ENCODE measurements at regions not wholly inside any gene's neighbourhood (a gene's known extent, or its start where the extent isn't known, plus 50 kb on each side); places are given as distances from the start of the nearest gene placed in this dataset.

DNA sequence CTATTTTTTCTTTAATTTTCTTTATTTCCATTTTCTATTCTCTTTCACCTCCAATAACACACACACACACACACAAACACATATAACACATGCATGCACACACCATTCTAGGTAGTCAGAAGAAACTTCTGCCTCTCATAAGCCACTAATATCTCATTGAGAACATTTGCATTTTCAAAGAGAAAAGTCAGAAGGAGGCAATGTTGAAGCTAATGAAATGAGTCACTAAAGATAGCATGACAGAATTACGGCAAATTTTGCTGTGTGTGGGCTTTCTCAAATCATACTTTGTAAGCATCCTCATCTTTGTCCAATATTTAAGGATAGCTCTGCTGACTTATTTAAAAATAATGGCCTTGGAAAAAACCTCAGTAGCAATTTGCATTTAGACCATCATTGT is 291.3 kb downstream of the GUCY2F start:
- TF ChIP-seq POLR2A (IDR thresholded peaks at IDR 0.05; ENCODE audit: extremely low read depth, insufficient read length) (no peak), MYC (IDR thresholded peaks at IDR 0.05; ENCODE audit: low read depth, low read length) (no peak)
- TF ChIP-seq, protein P1, sequence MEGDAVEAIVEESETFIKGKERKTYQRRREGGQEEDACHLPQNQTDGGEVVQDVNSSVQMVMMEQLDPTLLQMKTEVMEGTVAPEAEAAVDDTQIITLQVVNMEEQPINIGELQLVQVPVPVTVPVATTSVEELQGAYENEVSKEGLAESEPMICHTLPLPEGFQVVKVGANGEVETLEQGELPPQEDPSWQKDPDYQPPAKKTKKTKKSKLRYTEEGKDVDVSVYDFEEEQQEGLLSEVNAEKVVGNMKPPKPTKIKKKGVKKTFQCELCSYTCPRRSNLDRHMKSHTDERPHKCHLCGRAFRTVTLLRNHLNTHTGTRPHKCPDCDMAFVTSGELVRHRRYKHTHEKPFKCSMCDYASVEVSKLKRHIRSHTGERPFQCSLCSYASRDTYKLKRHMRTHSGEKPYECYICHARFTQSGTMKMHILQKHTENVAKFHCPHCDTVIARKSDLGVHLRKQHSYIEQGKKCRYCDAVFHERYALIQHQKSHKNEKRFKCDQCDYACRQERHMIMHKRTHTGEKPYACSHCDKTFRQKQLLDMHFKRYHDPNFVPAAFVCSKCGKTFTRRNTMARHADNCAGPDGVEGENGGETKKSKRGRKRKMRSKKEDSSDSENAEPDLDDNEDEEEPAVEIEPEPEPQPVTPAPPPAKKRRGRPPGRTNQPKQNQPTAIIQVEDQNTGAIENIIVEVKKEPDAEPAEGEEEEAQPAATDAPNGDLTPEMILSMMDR (IDR thresholded peaks at IDR 0.05; ENCODE audit: low read depth, low read length): no peak
- TF ChIP-seq, protein P2, sequence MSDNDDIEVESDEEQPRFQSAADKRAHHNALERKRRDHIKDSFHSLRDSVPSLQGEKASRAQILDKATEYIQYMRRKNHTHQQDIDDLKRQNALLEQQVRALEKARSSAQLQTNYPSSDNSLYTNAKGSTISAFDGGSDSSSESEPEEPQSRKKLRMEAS (IDR thresholded peaks at IDR 0.05; ENCODE audit: low read depth, low read length): no peak
- H3K4me3 ChIP-seq (ENCODE audit: low read depth, low read length): no peak overlapping the region
- no peak for DNase-seq (ENCODE audit: low read depth)

DNA sequence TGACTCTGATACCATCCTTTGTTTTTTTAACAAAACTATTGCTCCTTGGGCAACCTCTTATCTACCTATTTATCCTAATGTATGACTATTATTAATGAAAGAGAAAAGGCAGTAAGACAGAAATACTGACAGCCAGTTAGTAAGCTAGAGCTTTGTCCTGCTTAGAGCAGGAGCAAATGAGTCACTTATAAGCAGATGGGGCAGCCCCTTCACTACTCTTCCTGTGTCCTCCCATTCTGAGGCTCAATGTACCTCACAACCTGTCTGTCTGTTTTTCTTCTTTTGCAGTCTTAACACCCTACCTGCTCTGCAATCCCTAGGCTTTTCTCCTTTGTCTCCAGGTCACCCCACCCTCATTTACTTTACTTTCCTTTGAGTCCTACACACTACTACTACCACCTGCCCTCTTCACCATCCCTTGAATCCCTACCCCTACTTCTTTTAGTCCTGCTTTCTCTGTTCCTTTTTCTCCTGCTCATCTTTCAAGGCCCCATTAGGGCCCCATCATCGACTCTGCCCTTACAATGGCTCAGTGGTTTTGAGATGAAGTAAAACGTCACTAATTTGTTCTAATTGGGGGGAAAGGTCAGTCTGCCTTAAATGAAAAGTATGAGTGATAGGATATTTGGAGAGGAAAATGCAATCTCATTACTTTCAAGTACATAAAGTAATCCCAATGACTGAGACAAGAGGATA is 294.3 kb downstream of the GUCY2F start:
- DNase-seq (ENCODE audit: low read depth): no peak
- TF ChIP-seq POLR2A (IDR thresholded peaks at IDR 0.05; ENCODE audit: extremely low read depth, insufficient read length) (no peak), MYC (IDR thresholded peaks at IDR 0.05; ENCODE audit: low read depth, low read length) (no peak)
- TF ChIP-seq, protein P2 (IDR thresholded peaks at IDR 0.05; ENCODE audit: low read depth, low read length): no peak
- TF ChIP-seq, protein P1 (IDR thresholded peaks at IDR 0.05; ENCODE audit: low read depth, low read length): no peak
- H3K4me3 ChIP-seq (ENCODE audit: low read depth, low read length): no peak overlapping the region

- DNase-seq (ENCODE audit: low read depth): no peak
- H3K4me3 ChIP-seq (ENCODE audit: low read depth, low read length): no peak overlapping the region
- TF ChIP-seq MYC (IDR thresholded peaks at IDR 0.05; ENCODE audit: low read depth, low read length) (no peak), POLR2A (IDR thresholded peaks at IDR 0.05; ENCODE audit: extremely low read depth, insufficient read length) (no peak)
- TF ChIP-seq, protein P1 (IDR thresholded peaks at IDR 0.05; ENCODE audit: low read depth, low read length): no peak
- TF ChIP-seq, protein P2 (IDR thresholded peaks at IDR 0.05; ENCODE audit: low read depth, low read length): no peak
Observed at GRCh38 chrX:109186939-109187338, 294.9 kb downstream of the GUCY2F start.

GRCh38 chrX:109184506-109185139 is 297.3 kb downstream of the GUCY2F start:
- no peak overlapping the region for H3K4me3 ChIP-seq (ENCODE audit: low read depth, low read length)
- TF ChIP-seq, protein P1 (IDR thresholded peaks at IDR 0.05; ENCODE audit: low read depth, low read length): no peak
- TF ChIP-seq, protein P2 (IDR thresholded peaks at IDR 0.05; ENCODE audit: low read depth, low read length): no peak
- no peak for TF ChIP-seq MYC (IDR thresholded peaks at IDR 0.05; ENCODE audit: low read depth, low read length)
- TF ChIP-seq POLR2A (IDR thresholded peaks at IDR 0.05; ENCODE audit: extremely low read depth, insufficient read length): no peak
- no peak for DNase-seq (ENCODE audit: low read depth)

DNA sequence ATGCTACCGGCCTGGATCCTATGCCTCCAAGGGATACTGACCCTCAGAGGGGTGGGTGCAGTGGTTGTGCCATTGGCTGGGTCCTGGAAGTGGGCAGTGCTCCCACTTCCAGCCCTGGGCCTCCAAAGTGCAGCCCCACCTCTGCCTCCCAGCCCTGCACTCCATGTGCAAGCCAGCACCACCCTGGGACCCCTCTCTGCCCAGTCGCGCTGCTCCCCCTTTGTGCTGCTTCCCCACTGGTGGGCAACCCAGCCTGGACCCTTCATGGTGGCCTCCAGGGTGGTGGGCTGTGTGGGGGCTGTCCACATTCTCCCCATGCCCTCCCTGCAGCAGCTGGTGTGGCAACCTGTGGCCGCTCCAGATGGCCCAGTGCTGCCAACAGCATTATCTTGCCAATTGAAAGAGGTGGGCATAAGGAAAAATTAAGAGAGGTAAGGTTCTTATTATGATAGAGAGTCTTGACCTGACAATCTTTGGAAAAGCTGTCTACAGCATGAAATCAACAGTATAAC is 309.7 kb downstream of the GUCY2F start:
- no peak for DNase-seq (ENCODE audit: low read depth)
- TF ChIP-seq, protein P2 (IDR thresholded peaks at IDR 0.05; ENCODE audit: low read depth, low read length): no peak
- TF ChIP-seq POLR2A (IDR thresholded peaks at IDR 0.05; ENCODE audit: extremely low read depth, insufficient read length) (no peak), MYC (IDR thresholded peaks at IDR 0.05; ENCODE audit: low read depth, low read length) (no peak)
- TF ChIP-seq, protein P1 (IDR thresholded peaks at IDR 0.05; ENCODE audit: low read depth, low read length): no peak
- H3K4me3 ChIP-seq (ENCODE audit: low read depth, low read length): no peak overlapping the region

Data from NB4 (cell line).